GM18870 (cell line): ENCODE measurements at regions not wholly inside any gene's neighbourhood (a gene's known extent, or its start where the extent isn't known, plus 50 kb on each side); places are given as distances from the start of the nearest gene placed in this dataset.
"Not testable (repeated sequence)": the region's sequence is repeated elsewhere in the genome, so short reads cannot be mapped to it uniquely, and the experiment has no call there.

ENCODE experiments used
- ATAC-seq: cut with Tn5 transposase; IDR thresholded peaks from one replicate; pipeline ENCODE4 v1.9.1; 2021; ENCODE audit warnings: moderate library complexity; ENCODE audit not compliant: unreplicated experiment

DNA sequence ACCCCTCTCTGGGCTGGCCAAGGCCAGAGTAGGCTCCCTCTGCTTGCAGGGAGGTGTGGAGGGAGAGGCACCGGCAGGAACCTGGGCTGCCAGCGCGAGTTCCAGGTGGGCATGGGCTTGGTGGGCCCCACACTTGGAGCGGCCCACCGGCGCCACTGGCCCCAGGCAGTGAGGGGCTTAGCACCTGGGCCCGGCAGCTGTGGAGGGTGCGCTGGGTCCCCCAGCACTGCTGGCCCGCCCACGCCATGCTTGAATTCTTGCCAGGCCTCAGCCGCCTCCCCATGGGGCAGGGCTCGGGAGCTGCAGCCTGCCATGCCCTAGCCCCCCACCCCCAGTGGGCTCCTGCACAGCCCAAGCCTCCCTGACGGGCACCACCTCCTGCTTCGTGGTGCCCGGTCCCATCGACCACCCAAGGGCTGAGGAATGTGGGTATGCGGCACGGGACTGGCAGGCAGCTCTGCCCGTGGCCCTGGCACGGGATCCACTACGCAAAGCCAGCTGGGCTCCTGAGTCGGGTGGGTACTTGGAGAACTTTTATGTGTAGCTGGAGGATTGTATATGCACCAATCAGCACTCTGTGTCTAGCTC lies 1648.0 kb downstream of the OLFM4 start:
- ATAC-seq, result no peak

DNA sequence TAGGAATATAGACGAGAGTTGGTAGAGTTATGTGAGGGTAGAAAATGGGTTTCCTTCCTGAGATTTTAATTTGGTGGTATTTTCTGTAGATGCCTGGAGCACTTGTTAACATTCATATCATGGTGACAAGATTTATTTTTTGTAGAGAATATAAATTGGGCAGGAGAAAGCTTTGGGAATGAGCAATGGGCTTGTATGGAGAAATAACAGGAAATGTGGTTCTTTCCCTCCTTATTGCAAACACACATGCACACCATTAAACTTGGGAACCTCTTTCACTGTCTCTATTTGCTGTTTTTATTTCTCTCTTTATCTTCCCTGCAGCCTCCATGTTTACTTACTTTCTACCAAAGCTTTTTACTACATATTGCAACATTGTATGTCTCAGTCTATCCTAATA lies 1653.6 kb downstream of the OLFM4 start:
- ATAC-seq, result no peak

DNA sequence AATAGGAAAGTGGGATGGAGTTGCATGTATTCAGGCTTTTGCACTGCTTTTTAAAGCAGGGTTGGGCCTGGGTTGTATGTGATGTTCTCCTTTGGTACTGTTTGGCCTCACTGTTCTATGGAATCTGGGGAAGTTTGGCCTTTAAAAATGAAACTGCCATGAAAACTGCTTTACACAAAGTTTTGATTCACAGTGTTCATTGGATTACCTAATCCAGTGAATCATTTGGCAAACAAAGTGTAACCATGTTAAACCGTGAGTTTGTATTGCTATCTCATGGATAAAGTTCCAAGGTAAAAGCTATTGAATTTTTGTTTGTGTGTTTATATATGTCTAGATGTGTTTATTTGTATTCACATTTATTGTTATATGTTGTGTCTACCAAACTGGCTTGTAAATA lies 1658.6 kb downstream of the OLFM4 start:
- no peak for ATAC-seq

DNA sequence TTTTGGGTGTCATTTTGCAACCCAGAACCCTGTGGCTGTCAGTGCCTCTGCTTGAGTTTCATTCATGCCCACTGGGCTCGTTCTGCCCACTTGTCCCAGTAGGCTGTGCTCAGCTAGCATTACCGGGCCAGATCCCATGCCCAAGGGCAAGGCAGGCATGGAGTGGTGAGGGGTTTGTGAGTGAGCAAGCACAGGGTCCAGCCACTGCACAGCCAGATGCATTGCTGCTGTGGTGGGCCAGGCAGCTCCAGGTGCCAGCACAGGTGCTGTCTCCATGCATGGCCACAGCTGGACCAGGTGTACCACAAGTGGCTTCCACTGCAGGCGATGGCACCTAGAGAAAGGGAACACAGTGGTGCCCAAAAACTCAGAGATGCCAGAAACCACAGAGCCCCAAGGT lies 1671.2 kb downstream of the OLFM4 start:
- ATAC-seq, result no peak

DNA sequence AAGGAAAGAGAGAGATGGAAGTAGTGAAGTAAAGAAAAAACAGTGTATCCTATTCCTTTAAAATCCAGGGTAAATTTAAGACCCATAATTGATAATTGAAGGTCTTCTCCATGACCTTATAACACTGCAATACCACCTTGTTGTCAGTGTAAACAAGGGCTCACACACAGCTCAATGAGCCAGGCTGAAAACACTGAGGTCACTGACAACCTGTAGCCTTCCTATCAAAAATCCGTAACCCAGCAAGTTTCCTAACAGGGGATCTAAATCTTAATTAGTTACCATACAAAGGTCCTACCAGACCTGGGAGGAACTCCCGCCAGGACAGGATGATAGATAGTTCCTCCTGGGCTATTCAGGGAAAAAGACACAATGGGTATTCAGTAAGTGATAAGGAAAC lies 1677.1 kb downstream of the OLFM4 start:
- ATAC-seq, result no peak

DNA sequence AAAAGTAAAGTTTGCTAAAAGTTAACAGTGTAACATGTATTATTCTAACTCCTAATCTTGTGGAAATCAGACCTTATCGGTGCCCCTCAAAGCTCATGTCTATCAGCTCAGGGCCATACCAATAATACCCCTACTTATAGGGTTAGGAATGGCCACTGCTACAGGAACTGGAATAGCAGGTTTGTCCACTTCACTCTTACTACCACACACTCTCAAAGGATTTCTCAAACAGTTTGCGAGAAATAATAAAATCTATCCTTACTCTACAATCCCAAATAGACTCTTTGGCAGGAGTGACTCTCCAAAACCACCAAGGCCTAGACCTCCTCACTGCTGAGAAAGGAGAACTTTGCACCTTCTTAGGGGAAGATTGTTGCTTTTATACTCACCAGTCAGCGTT lies 1677.7 kb downstream of the OLFM4 start:
- no peak for ATAC-seq

DNA sequence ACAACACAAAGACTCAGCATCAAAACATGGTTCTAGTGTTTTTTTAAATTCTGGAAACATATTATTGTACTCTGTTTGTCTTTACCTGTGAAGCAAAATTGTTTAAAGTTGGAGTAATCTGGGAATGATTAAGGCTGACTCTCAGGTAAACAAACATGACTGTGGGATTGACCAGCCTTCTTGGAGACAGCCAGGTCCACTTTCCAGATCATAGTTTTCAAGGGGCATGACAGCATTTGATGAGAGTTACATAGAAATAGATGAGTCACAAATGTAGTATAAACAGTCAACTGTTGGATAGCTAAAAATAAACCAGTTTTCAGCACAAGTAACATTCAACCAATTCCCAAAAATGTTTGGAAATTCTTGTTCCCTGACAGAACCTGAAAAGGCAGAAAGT lies 1680.9 kb downstream of the OLFM4 start:
- no peak for ATAC-seq

DNA sequence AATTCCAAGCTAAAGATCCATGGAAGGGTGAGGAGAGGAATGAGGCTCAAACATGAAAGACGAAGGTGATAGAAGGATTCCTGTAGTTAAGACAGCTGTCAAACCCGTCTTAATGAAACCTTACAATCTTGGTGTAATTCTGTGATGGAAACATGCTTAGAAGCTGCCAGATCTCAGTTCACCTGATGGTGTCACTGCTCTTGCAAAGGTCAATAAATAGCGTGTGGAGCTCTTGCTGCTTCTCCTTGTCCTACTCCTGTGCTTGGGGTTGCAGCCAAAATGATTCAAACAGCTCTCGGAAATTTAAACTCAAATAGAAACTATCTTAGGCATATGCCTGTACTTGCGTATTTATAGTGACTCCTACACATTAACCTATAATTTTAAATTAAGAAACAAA lies 1705.0 kb downstream of the OLFM4 start:
- ATAC-seq, result no peak

DNA sequence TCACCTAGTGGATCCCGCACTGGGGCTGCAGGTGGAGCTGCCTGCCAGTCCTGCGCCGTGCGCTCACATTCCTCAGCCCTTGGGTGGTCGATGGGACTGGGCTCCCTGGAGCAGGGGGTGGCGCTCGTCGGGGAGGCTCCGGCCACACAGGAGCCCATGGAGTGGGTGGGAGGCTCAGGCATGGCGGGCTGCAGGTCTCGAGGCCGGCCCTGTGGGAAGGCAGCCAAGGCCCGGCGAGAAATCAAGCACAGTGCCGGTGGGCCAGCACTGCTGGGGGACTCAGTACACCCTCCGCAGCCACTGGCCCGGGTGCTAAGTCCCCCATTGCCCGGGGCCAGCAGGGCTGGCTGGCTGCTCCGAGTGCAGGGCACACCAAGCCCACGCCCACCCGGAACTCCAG lies 1708.6 kb downstream of the OLFM4 start:
- ATAC-seq, result not testable (repeated sequence)

DNA sequence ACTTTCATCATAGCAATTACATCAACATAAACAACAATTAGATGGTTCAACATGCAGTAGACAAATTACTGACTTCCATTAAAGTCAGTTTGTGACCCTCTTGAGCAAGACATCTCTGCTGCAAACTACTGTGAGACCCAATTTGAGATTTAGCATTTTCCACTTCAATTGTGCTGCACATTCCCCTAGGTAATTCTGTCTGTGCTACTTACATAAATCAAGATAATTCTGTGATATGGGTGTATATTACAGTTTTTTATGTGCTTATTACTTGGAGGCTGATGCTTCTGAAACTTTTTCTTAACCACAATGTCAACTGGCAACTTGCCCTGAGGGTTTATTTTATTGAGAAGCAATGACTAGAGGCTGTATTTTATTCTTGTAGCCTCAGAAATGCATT lies 1714.4 kb downstream of the OLFM4 start:
- ATAC-seq, result no peak

DNA sequence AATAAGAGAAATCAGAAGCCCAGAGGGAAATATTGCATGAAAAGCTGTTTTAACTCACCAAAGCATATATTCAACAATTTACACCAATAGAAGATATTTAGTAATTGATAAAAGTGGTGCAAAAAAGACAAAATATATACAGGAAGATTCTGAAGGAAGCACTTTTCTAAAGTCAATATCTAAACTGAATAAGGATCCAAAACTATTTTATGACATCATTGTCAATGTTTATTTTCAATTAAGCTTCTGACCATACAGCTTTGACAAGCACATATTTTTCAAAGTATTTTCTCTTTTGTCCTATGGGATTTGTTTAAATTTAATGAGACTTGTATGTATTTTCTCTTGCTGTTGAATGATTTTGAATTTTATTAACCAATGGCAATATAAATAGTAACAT lies 1716.1 kb downstream of the OLFM4 start:
- ATAC-seq, result no peak

DNA sequence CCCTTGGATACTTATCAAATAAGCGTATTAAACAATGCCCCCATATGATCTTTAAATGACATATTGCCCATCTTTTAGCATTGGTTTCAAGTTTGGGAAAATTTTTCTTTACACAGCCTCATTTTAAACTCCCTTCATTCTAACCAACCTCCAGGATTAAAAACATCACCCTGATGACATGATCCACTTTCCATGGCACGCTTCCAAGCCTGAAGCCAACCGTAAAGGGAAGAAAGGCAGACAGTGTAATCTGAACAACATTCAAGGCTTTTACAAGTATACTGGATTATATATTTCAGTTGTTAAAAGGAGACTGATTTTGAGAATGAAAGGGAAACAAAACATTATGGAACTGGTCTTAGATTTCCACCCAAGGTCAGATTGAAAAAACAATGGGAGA lies 1721.9 kb downstream of the OLFM4 start:
- ATAC-seq, result no peak

DNA sequence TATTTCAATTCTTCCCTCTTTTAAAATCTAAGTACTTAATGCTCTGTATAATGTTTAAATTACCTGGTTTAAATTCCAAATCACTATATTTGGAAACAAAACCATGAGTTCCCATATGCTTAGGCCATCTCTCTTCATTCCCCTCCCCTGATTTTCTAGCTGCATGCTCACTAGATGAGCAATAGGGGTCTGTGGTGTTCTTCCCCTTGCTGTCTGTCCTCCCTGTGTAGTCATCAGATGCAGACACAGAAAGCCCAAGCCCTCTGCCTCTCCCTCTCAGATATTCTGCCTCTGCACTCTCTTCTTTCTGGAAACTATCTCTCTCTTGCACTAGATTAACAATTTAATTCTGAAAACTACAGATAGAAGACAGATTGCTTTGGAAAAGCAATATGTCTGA lies 1730.2 kb downstream of the OLFM4 start:
- no peak for ATAC-seq

DNA sequence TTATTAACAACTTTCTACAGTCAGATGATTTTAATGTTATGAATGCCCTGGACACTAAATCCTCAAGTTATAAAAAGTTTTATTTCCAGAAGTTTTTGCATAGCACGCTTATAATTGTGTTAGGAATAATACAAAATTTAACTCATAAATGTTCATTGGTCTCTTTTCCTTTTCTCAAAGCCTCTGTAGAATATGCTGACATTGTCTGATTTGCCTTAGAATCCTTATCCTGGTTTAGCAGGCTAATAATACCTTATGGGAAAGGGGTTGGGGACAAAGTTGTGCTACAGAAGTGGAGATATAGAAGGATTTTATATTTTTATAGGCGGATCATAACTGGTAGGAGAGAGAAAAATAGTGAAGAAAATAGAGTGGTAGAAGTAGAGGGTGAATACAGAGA lies 1739.6 kb downstream of the OLFM4 start:
- ATAC-seq, result no peak

DNA sequence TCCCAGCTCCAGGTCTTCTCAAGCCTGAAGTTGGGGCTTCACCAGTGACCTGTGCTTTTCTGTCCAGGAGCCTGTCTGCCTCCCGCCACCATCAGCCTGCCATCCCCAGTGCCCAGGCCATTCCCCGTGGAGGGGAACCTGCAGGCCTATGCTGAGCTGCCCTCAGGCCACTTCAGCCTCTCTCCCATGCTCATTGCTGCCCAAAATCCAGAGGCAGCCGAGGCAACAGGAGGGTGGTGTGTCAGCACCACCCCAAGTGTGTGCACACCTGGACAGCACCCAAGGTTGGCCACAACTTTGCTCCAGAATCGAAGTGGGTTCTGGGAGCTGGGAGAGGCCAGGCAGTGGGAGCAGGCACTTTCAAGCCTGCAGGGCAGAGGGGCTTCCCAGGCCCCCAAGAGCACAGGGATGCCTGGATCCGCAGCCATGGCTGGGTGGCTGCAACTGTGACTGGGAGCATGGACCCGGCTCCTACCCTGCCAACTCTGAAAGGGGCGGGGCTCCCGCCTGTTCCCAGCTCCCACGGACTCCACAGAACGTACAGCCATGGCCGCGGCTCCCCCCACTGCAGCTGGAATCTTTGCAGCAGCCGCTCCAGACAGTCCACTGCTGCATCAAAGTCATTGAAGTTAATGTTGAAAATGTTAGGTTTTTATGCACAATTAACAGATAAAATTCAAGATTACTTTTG lies 1747.0 kb downstream of the OLFM4 start:
- ATAC-seq, result no peak

DNA sequence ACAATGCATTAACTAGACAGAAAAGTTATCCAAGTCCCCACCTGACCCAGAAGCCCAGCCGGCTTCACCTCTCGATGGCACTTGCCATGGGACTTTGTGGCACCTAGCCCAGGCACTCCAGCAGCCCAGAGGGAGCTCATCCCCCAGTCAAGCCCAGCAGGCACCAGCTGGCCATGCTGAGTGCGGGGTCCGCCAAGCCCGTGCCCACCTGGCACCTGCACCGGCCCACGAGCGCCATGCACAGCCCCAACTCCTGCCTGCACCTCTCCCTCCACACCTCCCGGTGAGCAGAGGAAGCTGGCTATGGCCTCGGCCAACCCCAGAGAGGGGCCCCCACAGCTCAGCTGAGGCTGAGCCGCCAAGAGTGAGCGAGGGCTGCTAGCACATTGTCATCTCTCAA lies 1759.1 kb downstream of the OLFM4 start:
- no peak for ATAC-seq

DNA sequence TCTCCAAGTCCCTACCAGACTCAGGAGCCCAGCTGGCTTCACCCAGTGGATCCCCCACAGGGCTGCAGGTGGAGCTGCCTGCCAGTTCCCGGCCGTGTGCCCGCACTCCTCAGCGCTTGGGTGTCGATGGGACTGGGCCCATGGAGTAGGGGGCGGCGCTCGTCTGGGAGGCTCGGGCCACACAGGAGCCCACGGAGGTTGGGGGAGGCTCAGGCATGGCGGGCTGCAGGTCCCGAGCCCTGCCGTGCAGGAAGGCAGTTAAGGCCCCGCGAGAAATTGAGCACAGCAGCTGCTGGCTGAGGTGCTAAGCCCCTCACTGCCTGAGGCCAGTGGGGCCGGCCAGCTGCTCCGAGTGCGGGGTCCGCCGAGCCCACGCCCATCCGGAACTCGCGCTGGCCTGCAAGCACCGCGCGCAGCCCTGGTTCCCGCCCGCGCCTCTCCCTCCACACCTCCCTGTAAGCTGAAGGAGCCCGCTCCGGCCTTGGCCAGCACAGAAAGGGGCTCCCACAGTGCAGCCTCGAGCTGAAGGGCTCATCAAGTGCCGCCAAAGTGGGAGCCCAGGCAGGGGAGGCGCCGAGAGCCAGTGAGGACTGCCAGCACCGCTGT lies 1771.1 kb downstream of the OLFM4 start:
- ATAC-seq, result no peak

DNA sequence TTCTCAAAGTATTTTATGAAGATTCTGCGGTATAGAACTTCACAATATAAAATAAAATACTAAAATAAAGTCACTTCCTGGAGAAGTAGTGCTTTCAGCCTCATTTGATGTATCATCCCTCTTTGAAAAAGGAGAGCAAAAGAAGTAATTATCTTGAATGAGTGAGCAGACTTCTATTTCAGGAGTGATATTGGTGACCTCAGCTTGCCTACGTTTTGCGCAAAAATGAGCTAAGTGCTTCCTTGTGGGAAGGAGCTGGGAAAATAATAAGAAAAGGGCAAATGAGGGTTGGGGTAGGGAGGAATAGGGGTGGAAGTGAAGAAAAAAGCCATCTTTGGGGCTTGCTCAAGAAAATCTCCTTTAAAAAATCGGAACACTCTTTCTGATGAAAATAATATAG lies 1773.6 kb downstream of the OLFM4 start:
- ATAC-seq, result no peak

DNA sequence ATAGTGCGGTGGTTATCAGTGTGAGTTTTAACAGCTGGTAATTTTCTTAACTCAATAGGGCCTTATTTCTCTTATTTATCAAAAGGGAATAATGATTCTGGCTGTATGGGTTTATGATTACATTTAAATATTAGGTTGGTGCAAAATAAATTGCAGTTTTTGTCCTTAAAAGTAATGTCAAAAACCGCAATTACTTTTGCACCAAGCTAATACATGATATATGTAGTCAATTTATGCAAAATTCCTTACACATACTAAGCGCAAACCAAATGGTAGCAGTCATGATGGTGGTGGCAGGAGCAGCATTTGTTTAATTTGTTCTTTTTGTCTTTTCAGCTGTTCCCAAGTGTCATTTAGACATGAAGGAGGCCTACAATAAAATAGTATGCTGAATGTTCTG lies 1777.1 kb downstream of the OLFM4 start:
- ATAC-seq, result no peak

DNA sequence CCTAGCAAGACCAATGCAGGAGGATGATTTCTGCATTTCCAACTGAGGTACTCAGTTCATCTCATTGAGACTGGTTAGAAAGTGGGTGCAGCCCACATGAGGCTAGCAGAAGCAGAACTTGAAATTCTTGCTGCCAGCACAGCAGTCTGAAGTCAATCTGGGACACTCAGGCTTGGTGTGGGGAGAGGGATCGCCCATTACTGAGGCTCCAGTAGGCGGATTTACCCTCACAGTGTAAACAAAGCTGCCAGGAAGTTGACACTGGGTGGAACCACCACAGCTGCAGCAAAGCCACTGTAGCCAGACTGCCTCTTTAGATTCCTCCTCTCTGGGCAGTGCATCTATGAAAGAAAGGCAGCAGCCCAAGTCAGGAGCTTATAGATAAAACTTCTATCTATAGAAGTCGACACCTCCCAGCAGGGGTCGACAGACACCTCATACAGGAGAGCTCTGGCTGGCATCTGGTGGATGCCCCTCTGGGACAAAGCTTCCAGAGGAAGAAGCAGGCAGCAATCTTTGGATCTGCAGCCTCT lies 1793.4 kb downstream of the OLFM4 start:
- not testable (repeated sequence) for ATAC-seq

DNA sequence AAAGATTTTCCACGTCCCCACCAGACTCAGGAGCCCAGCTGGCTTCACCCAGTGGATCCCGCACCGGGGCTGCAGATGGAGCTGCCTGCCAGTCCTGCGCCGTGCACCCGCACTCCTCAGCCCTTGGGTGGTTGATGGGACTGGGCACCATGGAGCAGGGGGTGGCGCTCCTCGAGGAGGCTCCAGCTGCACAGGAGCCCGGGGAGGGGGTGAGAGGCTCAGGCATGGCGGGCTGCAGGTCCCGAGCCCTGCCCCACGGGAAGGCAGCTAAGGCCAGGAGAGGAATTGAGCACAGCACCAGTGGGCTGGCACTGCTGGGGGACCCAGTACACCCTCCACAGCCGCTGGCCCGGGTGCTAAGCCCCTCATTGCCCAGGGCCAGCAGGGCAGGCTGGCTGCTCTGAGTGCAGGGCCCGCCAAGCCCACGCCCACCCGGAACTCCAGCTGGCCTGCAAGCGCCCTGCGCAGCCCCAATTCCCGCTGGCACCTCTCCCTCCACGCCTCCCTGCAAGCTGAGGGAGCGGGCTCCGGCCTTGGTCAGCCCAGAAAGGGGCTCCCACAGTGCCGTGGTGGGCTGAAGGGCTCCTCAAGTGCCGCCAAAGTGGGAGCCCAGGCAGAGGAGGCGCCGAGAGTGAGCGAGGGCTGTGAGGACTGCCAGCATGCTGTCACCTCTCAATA lies 1800.9 kb downstream of the OLFM4 start:
- ATAC-seq, result not testable (repeated sequence)

DNA sequence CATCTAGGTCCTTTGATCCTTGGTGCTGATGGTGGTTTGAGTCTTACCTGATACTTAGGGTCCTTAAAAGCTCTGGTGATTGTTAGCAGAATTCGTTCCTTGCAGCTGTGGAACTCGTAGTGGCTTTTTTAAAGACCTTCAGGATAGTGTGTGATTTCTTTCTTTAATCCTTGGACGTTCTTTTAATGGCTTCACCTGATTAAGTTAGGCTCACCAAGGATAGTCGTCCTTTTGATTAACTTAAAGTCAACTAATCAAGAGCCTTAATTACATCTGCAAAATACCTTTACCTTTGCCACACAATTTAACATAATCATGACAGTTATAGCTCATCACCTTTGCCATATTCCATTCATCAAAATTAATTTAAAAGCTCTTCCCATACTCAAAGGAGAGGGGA lies 1807.7 kb downstream of the OLFM4 start:
- no peak for ATAC-seq
